Peyer's patch (tissue), 4 donors: ENCODE measurements at regions not wholly inside any gene's neighbourhood (a gene's known extent, or its start where the extent isn't known, plus 50 kb on each side); places are given as distances from the start of the nearest gene placed in this dataset.

Experiments used
- DNase-seq, 3 donors: peaks; one replicate each; pipeline ENCODE4 v3.0.0-alpha.2; 2017 to 2019
- H3K27ac ChIP-seq, 4 donors: fragments of 200-600 bp; sonication (generic); one replicate each; pipeline ENCODE4 v1.5.1; 2016 to 2019
- H3K27me3 ChIP-seq, 2 donors: fragments of 200-600 bp; sonication (generic); one replicate each; pipeline ENCODE4 v1.5.1; 2019
- H3K36me3 ChIP-seq, 3 donors: fragments of 200-600 bp; sonication (generic); one replicate each; pipeline ENCODE4 v1.5.1; 2016 to 2019
- H3K4me1 ChIP-seq, 4 donors: fragments of 200-600 bp; sonication (generic); one replicate each; pipeline ENCODE4 v1.5.1; 2016 to 2019
- H3K4me3 ChIP-seq, 4 donors: fragments of 200-600 bp; sonication (generic); 1 replicate in 3 of 4; 2 replicates in 1 of 4; pipeline ENCODE4 v1.5.1; 2016 to 2019; ENCODE audit warnings: mild to moderate bottlenecking in 1 of 4
- H3K9me3 ChIP-seq, 4 donors: fragments of 200-600 bp; sonication (generic); one replicate each; pipeline ENCODE4 v1.5.1; 2016 to 2019; ENCODE audit warnings: mild to moderate bottlenecking in 1 of 4
- POLR2A ChIP-seq, 2 donors: fragments of 450-650 bp; IDR thresholded peaks; one replicate each; pipeline ENCODE4 v1.5.1; 2017; ENCODE audit warnings: antibody characterized with exemption in 2 of 2, mild to moderate bottlenecking in 2 of 2, moderate library complexity in 2 of 2
- TF ChIP-seq, protein P1 (sequence below), 6 experiments: fragments of 450-650 bp in 4 of 6; fragments of 200-600 bp in 2 of 6; sonication (generic) in 1 of 6; IDR thresholded peaks; one replicate each; pipeline ENCODE4 v1.5.1; 2017 to 2019; ENCODE audit warnings: antibody characterized with exemption in 6 of 6, mild to moderate bottlenecking in 3 of 6, moderate library complexity in 1 of 6

DNA sequence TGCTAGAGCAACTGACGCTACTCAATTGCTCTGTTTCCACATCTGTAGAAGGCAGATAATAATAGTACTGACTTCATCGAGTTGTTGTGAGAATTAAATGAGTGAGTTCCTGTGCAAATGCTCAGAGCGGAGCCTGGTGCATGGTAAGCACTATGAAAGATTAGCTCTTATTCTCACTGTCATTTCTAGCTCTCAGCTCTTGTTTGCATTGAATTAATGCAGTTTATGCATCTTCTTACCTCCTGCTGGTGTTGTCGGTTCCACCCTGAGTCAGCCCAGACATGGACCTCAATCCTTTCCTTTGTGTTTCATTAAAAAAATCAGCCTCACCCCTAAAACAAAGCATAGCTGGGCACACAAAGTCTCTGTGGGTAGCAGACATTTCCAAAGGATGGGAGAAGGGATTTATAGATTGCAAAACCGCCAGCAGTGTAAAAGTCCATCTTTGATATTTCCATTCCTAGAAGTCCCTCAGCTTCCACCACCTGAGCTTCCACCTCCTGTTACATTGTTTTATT is 254.4 kb upstream of the CSF3R start:
- Histone ChIP-seq H3K36me3 (no peaks in the 10 kb centered on the region), H3K4me1 (no peaks in the 10 kb centered on the region), H3K27me3 (no peaks in the 10 kb centered on the region), H3K4me3 (no peak overlapping the region), H3K9me3 (no peaks in the 10 kb centered on the region), H3K27ac (no peak overlapping the region)
- DNase-seq: peak in 1 of 3 donors; percentile 5
- TF ChIP-seq, protein P1, sequence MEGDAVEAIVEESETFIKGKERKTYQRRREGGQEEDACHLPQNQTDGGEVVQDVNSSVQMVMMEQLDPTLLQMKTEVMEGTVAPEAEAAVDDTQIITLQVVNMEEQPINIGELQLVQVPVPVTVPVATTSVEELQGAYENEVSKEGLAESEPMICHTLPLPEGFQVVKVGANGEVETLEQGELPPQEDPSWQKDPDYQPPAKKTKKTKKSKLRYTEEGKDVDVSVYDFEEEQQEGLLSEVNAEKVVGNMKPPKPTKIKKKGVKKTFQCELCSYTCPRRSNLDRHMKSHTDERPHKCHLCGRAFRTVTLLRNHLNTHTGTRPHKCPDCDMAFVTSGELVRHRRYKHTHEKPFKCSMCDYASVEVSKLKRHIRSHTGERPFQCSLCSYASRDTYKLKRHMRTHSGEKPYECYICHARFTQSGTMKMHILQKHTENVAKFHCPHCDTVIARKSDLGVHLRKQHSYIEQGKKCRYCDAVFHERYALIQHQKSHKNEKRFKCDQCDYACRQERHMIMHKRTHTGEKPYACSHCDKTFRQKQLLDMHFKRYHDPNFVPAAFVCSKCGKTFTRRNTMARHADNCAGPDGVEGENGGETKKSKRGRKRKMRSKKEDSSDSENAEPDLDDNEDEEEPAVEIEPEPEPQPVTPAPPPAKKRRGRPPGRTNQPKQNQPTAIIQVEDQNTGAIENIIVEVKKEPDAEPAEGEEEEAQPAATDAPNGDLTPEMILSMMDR (IDR thresholded peaks at IDR 0.05): no peak
- no peak for TF ChIP-seq POLR2A (IDR thresholded peaks at IDR 0.05)

DNA sequence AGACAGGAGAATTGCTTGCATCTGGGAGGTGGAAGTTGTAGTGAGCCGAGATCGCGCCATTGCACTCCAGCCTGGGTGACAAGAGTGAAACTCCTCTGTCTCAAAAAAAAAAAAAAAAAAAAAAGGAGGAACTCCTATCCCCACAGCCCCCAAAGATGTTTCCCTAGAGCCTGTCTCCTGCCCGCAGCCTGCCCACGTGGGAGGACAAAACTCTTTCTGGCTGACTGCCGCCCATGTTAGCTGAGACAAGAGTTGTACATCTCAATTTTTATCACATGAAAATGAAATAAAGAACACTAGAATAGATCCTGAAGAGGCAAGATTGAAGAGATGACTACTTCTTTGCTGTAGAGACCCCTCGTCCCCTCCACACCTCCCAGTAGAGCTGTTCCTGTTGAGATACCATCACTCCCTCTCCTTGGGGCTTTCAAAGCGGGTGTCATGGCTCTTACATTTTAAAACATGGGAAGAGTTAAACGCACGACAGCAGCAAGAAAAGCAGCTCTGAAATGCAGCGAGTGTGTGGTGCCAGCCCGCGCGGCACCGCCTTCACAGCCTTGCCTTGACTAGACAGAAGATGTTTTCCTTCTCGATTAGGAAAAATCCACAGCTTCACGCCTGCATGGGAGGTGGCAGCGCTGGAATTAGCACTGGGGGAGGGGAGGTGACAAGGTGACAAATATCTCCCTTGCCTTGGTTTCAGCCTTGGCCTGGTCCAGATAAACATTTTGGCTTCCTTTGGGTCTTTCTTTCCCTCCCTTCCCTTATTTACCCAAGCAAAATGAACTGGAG is 253.4 kb upstream of the CSF3R start:
- Histone ChIP-seq H3K27me3 (no peaks in the 10 kb centered on the region), H3K9me3 (no peaks in the 10 kb centered on the region), H3K4me1 (no peaks in the 10 kb centered on the region), H3K27ac (no peak overlapping the region), H3K36me3 (no peaks in the 10 kb centered on the region), H3K4me3 (no peak overlapping the region)
- peak in 1 of 3 donors; percentile 22 for DNase-seq
- TF ChIP-seq POLR2A (IDR thresholded peaks at IDR 0.05): no peak
- TF ChIP-seq, protein P1 (IDR thresholded peaks at IDR 0.05): no peak

DNA sequence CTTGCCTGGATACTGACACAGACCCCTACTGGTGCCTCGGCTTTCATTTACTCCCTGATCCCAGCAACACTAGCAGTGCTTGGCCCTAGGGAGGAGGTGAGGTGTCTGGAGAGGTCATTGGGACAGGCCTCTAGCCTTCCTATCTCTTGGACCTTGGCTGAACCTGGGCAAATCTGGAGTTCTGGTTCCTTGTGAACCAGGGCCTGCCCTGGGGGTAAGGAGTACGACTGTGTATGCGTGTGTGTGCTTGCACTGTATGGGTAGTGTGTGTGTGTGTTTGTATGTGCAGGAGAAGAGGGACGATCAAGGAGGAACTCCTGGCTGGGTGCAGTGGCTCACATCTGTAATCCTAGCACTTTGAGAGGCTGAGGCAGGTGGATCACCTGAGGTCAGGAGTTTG is 252.7 kb upstream of the CSF3R start:
- peak in 1 of 3 donors; percentile 21 for DNase-seq
- H3K4me3 ChIP-seq: no peak overlapping the region
- no peaks in the 10 kb centered on the region for H3K4me1 ChIP-seq
- H3K9me3 ChIP-seq: no peaks in the 10 kb centered on the region
- TF ChIP-seq, protein P1 (IDR thresholded peaks at IDR 0.05): no peak
- no peak for TF ChIP-seq POLR2A (IDR thresholded peaks at IDR 0.05)
- H3K27ac ChIP-seq: no peak overlapping the region
- H3K36me3 ChIP-seq: no peaks in the 10 kb centered on the region
- H3K27me3 ChIP-seq: no peaks in the 10 kb centered on the region

DNA sequence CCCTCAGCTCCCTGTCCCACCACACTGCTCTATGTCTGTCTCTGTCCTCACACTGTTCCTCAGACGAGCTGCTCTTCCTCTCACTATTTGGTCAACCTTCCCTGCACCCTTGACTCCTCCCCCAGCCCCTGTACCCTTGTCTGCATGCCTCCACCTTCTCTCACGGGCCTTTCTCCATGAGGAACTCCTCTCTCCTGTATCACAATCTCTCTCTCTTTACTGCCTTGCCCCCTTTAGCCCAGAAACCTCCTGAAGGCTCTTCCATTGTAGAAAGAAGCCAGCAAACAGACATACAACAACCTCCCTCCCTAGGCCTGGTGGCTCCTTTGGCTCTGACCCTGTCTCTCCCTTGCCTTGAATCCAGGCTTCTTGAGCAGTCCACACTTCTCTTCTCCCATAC is 251.6 kb upstream of the CSF3R start:
- no peak overlapping the region for H3K27ac ChIP-seq
- H3K27me3 ChIP-seq: no peaks in the 10 kb centered on the region
- TF ChIP-seq, protein P1 (IDR thresholded peaks at IDR 0.05): no peak
- TF ChIP-seq POLR2A (IDR thresholded peaks at IDR 0.05): no peak
- H3K36me3 ChIP-seq: no peaks in the 10 kb centered on the region
- peak in 1 of 3 donors; percentile 6 for DNase-seq
- H3K4me1 ChIP-seq: no peaks in the 10 kb centered on the region
- no peaks in the 10 kb centered on the region for H3K9me3 ChIP-seq
- H3K4me3 ChIP-seq: no peak overlapping the region

DNA sequence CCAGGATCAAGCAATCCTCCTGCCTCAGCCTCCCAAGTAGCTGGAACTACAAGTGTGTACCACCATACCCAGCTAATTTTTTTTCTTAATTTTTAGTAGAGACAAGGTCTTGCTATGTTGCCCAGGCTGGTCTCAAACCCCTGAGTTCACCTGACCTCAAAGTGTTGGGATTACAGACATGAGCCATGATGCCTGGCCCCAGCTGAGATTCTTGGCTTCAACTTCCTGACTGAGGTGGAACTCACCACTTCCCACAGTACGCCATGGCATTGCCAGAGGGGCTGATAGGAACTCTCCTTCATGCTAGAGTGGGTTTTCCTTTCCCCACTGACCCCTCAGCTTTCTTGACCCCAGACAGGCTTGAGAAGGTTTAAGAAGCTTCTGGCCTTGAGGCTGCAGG is 251.0 kb upstream of the CSF3R start:
- H3K4me1 ChIP-seq: no peaks in the 10 kb centered on the region
- H3K27ac ChIP-seq: no peak overlapping the region
- H3K36me3 ChIP-seq: no peaks in the 10 kb centered on the region
- no peak overlapping the region for H3K4me3 ChIP-seq
- TF ChIP-seq, protein P1 (IDR thresholded peaks at IDR 0.05): no peak
- no peak for TF ChIP-seq POLR2A (IDR thresholded peaks at IDR 0.05)
- peak in 1 of 3 donors; percentile 31 for DNase-seq
- H3K9me3 ChIP-seq: no peaks in the 10 kb centered on the region
- H3K27me3 ChIP-seq: no peaks in the 10 kb centered on the region
